ENCODE measurements at regions not wholly inside any gene's neighbourhood (a gene's known extent, or its start where the extent isn't known, plus 50 kb on each side); places are given as distances from the start of the nearest gene placed in this dataset.

DNA sequence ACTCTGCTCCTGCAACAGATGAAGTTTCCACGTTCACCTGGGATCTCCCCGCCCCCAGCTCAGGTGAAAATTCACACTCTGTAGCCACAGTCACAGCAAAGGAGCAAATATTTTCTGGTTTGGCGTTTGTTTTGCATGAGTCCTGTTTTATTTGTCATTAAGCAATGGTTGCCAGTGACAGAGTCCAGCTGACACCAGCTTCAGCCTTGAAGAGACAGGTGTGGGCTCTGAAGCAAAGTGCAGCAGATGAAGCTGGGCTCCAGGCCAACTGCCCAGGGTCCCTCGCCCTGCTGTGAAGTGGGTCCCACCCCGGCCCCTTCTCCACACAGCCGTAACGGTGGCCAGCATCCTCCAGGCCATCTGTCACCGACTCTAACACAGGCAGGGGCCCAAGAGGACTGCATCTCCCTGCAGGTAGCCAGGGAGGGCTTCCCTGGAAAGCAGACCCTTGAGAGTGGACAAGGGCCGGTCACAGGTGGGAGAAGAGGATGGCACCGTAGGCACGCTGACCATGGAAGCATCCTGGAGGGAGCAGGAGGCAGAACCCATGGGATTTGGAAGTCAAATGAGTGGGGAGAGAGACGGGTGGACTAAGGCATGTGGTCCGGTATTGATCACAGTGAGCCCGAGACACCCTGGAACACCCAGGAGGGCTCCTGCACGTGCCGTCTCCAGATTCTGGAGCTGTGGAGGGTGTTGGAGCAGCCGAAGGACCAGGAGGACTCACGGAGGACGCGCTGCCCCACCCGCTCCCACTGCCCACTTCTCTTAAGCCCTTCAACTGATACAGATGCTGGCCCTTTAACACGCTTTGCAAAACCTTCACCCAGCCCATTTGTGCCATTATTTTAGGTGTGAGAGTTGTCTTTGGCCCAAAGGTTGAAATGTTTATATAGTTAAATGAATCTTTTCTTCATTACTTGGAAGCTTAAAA is 294.5 kb downstream of the BRD1 start:
- Histone ChIP-seq H3K4me3 (ENCODE audit: low read depth in 1 of 2, low read length in 2 of 2) (no peak overlapping the region), H3K4me1 (ENCODE audit: control insufficient read depth in 1 of 2, insufficient read depth in 2 of 2, low read length in 2 of 2) (no peaks in the 10 kb centered on the region), H3K27me3 (ENCODE audit: control insufficient read depth in 1 of 2, insufficient read depth in 2 of 2, low read length in 2 of 2) (no peaks in the 10 kb centered on the region), H3K36me3 (ENCODE audit: control insufficient read depth in 1 of 2, insufficient read depth in 2 of 2, low read length in 2 of 2) (no peaks in the 10 kb centered on the region), H3K27ac (ENCODE audit: low read depth, low read length) (no peak overlapping the region), H3K9me3 (ENCODE audit: control insufficient read depth in 1 of 2, low read length in 2 of 2) (no peaks in the 10 kb centered on the region), H3K9ac (ENCODE audit: low read depth in 1 of 2, low read length in 2 of 2) (no peak overlapping the region)

DNA sequence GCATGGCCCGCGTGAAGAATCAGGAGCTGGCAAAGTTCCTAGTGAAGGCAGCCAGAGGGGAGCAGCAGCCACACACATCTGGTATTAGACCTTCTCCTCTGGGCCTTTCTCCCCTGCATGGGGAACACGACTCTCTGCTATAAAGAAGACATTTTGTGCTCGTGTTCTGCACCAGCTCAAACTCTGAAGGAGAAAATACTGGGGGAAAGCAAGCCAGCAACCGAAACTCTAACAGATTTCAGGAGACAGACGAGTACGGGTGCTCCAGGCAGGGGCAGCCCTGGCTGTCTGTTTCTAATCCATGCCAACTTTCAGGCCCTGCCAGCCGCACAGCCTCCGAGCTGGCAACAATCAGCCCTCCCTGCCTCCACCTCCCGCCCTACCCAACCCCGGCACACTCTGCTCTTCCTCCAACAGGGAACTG is 296.3 kb downstream of the BRD1 start:
- no peak overlapping the region for H3K4me3 ChIP-seq (ENCODE audit: low read depth in 1 of 2, low read length in 2 of 2)
- H3K27me3 ChIP-seq (ENCODE audit: control insufficient read depth in 1 of 2, insufficient read depth in 2 of 2, low read length in 2 of 2): no peaks in the 10 kb centered on the region
- no peaks in the 10 kb centered on the region for H3K36me3 ChIP-seq (ENCODE audit: control insufficient read depth in 1 of 2, insufficient read depth in 2 of 2, low read length in 2 of 2)
- no peak overlapping the region for H3K9ac ChIP-seq (ENCODE audit: low read depth in 1 of 2, low read length in 2 of 2)
- no peaks in the 10 kb centered on the region for H3K9me3 ChIP-seq (ENCODE audit: control insufficient read depth in 1 of 2, low read length in 2 of 2)
- H3K4me1 ChIP-seq (ENCODE audit: control insufficient read depth in 1 of 2, insufficient read depth in 2 of 2, low read length in 2 of 2): no peaks in the 10 kb centered on the region
- no peak overlapping the region for H3K27ac ChIP-seq (ENCODE audit: low read depth, low read length)

DNA sequence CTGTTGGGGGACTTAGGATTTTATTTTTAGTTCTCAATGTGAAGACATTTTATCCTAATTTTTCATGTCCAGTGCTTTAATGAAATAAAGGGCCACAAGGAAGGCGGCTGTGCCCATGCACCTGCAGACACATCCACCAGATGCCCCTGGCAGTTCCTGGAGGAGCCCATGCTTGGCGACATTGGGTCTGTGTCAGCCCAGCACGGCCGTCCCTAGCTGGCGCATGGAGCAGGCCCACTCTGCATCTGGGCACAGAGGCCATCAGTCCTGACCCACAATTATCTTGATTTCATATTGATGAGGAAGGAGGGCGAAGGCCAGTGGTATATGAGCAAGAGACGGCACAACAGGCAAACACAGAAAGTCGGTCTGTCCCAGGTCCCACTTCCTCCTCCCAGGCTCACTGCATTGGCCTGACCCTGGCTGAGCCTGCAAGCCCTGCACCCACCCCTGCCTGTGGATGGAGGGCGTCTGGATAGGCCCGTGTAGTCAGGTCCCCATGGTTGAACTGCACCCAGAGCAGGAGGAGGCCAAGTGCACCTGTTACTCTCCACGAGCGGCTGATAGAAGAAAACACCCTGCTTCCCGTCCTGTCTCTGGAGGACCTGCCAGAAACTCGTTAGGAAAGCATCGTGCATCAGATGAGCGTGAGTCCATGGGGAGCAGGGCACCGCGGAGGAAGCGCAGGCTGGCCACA is 296.9 kb downstream of the BRD1 start:
- no peaks in the 10 kb centered on the region for H3K9me3 ChIP-seq (ENCODE audit: control insufficient read depth in 1 of 2, low read length in 2 of 2)
- H3K4me3 ChIP-seq (ENCODE audit: low read depth in 1 of 2, low read length in 2 of 2): no peak overlapping the region
- no peaks in the 10 kb centered on the region for H3K27me3 ChIP-seq (ENCODE audit: control insufficient read depth in 1 of 2, insufficient read depth in 2 of 2, low read length in 2 of 2)
- no peaks in the 10 kb centered on the region for H3K4me1 ChIP-seq (ENCODE audit: control insufficient read depth in 1 of 2, insufficient read depth in 2 of 2, low read length in 2 of 2)
- H3K9ac ChIP-seq (ENCODE audit: low read depth in 1 of 2, low read length in 2 of 2): no peak overlapping the region
- H3K36me3 ChIP-seq (ENCODE audit: control insufficient read depth in 1 of 2, insufficient read depth in 2 of 2, low read length in 2 of 2): no peaks in the 10 kb centered on the region
- H3K27ac ChIP-seq (ENCODE audit: low read depth, low read length): no peak overlapping the region

DNA sequence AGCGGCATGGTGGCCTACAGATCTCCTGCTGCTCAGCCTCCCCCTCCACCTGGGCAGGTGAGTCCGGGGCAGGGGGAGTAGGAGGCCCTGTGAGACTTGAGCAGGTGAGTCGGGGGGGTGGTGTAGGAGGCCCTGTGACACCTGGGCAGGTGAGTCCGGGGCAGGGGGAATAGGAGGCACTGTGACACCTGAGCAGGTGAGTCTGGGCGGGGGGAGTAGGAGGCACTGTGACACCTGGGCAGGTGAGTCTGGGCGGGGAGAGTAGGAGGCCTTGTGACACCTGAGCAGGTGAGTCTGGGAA is 299.3 kb downstream of the BRD1 start:
- Histone ChIP-seq H3K4me3 (ENCODE audit: low read depth in 1 of 2, low read length in 2 of 2) (no peak overlapping the region), H3K36me3 (ENCODE audit: control insufficient read depth in 1 of 2, insufficient read depth in 2 of 2, low read length in 2 of 2) (no peaks in the 10 kb centered on the region), H3K9me3 (ENCODE audit: control insufficient read depth in 1 of 2, low read length in 2 of 2) (no peaks in the 10 kb centered on the region), H3K27ac (ENCODE audit: low read depth, low read length) (no peak overlapping the region), H3K27me3 (ENCODE audit: control insufficient read depth in 1 of 2, insufficient read depth in 2 of 2, low read length in 2 of 2) (no peaks in the 10 kb centered on the region), H3K4me1 (ENCODE audit: control insufficient read depth in 1 of 2, insufficient read depth in 2 of 2, low read length in 2 of 2) (no peaks in the 10 kb centered on the region), H3K9ac (ENCODE audit: low read depth in 1 of 2, low read length in 2 of 2) (no peak overlapping the region)

DNA sequence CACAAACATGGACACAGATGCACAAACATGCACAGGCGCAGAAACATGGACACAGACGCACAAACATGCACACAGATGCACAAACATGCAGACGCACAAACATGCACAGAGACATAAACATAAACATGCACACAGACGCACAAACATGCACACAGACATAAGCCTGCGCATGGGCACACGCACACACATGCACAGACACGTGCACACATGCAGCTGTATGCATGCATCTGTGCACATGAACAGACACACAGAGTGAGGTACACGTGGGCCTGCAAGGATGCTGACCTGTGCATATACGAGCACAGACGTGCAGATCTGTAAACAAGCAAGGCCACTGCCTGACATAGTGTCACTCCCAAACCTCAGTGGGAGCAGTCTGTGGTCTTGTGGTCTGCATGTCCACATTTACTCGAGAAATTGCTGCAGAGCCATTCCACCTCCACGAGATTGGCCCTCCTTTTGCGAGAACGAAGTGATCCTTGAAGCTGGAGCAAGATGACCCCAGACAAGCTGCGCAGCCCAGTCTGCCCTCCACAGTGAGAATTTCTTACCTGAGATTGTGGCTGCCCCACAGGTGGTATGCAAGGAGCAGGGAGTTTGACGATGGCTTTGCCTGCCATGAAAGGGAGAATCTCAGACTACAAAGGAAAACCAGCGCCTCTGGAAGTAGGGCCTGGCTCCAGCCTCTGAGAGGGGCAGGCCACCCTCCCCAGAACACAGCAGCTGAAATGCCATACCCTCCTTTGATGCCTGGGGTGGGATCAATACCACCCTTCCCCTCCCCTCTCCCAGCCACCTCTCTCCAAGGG is 299.9 kb downstream of the BRD1 start:
- H3K27ac ChIP-seq (ENCODE audit: low read depth, low read length): no peak overlapping the region
- H3K4me3 ChIP-seq (ENCODE audit: low read depth in 1 of 2, low read length in 2 of 2): no peak overlapping the region
- no peaks in the 10 kb centered on the region for H3K27me3 ChIP-seq (ENCODE audit: control insufficient read depth in 1 of 2, insufficient read depth in 2 of 2, low read length in 2 of 2)
- H3K9ac ChIP-seq (ENCODE audit: low read depth in 1 of 2, low read length in 2 of 2): no peak overlapping the region
- H3K4me1 ChIP-seq (ENCODE audit: control insufficient read depth in 1 of 2, insufficient read depth in 2 of 2, low read length in 2 of 2): no peaks in the 10 kb centered on the region
- H3K9me3 ChIP-seq (ENCODE audit: control insufficient read depth in 1 of 2, low read length in 2 of 2): no peaks in the 10 kb centered on the region
- H3K36me3 ChIP-seq (ENCODE audit: control insufficient read depth in 1 of 2, insufficient read depth in 2 of 2, low read length in 2 of 2): no peaks in the 10 kb centered on the region

DNA sequence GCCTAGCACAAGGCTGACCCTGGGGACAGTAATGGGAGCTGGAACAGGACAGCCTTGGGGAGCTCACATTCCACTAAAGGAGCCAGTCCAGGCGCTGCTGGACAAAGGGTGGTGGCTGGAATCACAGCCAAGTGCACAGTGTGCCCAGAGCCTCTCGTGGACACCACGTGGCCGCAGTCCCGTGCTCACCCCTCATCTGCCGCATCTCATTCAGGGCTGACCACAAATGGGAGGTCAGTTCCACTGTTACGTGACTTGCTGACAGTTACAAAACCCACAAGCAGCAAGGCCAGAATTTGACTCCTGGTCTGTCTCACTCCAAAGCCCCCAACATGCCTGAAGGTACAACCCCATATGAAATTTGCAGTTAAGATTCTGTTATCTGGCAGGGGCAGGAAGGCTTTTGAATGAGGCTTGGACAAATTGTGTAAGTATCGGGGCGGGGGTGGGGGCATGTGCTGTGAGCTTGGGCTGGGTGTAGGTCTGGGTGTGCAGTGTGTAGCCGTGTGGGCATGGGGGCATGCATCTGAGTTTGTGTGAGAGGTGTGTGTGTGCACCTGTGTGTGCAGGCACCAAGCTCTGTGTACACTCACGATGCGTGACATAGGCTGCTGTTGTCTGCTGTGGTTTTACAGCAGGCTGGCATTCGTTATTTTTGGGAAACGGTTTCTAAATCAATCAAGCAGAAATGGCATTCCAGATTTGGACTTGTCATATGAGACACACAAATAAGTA is 301.7 kb downstream of the BRD1 start:
- Histone ChIP-seq H3K36me3 (ENCODE audit: control insufficient read depth in 1 of 2, insufficient read depth in 2 of 2, low read length in 2 of 2) (no peaks in the 10 kb centered on the region), H3K9me3 (ENCODE audit: control insufficient read depth in 1 of 2, low read length in 2 of 2) (no peaks in the 10 kb centered on the region), H3K4me1 (ENCODE audit: control insufficient read depth in 1 of 2, insufficient read depth in 2 of 2, low read length in 2 of 2) (no peaks in the 10 kb centered on the region), H3K4me3 (ENCODE audit: low read depth in 1 of 2, low read length in 2 of 2) (no peak overlapping the region), H3K9ac (ENCODE audit: low read depth in 1 of 2, low read length in 2 of 2) (no peak overlapping the region), H3K27ac (ENCODE audit: low read depth, low read length) (no peak overlapping the region), H3K27me3 (ENCODE audit: control insufficient read depth in 1 of 2, insufficient read depth in 2 of 2, low read length in 2 of 2) (no peaks in the 10 kb centered on the region)

DNA sequence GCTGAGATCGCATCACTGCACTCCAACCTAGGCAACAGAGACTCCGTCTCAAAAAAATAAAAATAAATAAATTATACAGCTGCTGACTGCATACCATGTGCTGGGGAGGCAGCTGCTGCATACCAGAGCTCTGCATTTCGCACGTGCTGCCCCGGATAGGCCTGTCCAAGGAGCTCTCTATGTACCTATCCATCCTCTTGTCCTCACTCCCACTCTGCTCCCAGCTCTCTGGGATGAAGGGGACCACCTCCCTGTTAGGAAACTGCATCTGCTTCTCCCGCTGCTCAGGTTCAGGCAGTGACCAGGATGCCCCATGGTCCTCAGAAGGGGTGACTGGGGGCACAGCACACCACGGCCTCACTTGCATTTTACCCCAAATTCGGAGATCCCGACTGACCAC is 302.3 kb downstream of the BRD1 start:
- H3K9me3 ChIP-seq (ENCODE audit: control insufficient read depth in 1 of 2, low read length in 2 of 2): no peaks in the 10 kb centered on the region
- no peak overlapping the region for H3K4me3 ChIP-seq (ENCODE audit: low read depth in 1 of 2, low read length in 2 of 2)
- no peaks in the 10 kb centered on the region for H3K36me3 ChIP-seq (ENCODE audit: control insufficient read depth in 1 of 2, insufficient read depth in 2 of 2, low read length in 2 of 2)
- no peaks in the 10 kb centered on the region for H3K27me3 ChIP-seq (ENCODE audit: control insufficient read depth in 1 of 2, insufficient read depth in 2 of 2, low read length in 2 of 2)
- H3K9ac ChIP-seq (ENCODE audit: low read depth in 1 of 2, low read length in 2 of 2): no peak overlapping the region
- no peak overlapping the region for H3K27ac ChIP-seq (ENCODE audit: low read depth, low read length)
- no peaks in the 10 kb centered on the region for H3K4me1 ChIP-seq (ENCODE audit: control insufficient read depth in 1 of 2, insufficient read depth in 2 of 2, low read length in 2 of 2)

DNA sequence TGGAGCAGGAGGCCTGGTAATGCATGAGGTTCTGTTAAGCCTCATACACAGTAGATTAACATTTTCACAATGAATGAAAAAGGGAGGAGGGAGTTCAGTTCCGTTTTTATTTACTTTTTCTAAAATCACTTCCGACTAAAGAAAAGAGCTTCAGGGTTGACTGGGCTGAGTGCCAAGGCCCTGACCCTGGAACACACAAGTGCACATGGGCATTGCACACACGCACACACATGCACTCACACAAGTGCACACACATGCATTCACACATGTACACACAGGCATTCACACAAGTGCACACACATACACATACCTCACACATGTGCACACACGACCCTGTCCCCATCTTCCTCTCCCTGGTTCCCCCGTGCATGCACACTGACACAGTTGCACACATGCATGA is 303.3 kb downstream of the BRD1 start:
- no peaks in the 10 kb centered on the region for H3K9me3 ChIP-seq (ENCODE audit: control insufficient read depth in 1 of 2, low read length in 2 of 2)
- no peak overlapping the region for H3K9ac ChIP-seq (ENCODE audit: low read depth in 1 of 2, low read length in 2 of 2)
- no peaks in the 10 kb centered on the region for H3K27me3 ChIP-seq (ENCODE audit: control insufficient read depth in 1 of 2, insufficient read depth in 2 of 2, low read length in 2 of 2)

DNA sequence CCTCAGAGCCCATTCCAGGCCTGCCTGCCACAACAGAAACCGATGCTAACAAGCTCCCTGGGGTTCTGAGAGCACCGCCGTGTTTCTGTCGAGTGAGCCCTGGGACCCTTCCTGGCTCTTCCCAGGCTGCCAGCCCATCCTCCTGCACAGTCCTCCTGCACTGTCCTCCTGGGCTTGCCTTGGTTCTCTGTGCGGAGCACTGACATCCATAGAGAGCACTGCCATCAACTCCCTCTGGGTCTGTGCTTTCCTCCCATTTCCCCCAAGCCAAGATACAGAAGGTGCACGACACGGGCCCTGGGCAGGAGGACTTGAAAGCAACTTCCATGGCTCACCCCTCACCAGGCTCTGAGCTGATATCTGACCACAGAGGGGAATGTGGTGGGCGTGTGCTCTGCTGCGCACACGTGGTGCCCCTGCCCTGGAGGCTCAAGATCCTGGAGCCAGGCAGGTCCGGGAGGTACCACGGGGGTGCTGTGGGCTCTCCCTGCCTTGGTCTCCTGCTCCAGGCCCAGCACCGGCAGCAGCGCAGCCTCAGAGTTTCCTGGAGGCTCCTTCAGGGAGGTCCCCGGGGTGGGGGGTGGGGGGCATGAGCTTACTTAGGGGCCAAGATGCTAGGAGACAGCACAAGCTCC is 304.2 kb downstream of the BRD1 start:
- H3K9ac ChIP-seq (ENCODE audit: low read depth in 1 of 2, low read length in 2 of 2): no peak overlapping the region
- no peaks in the 10 kb centered on the region for H3K4me1 ChIP-seq (ENCODE audit: control insufficient read depth in 1 of 2, insufficient read depth in 2 of 2, low read length in 2 of 2)
- no peaks in the 10 kb centered on the region for H3K27me3 ChIP-seq (ENCODE audit: control insufficient read depth in 1 of 2, insufficient read depth in 2 of 2, low read length in 2 of 2)
- no peaks in the 10 kb centered on the region for H3K9me3 ChIP-seq (ENCODE audit: control insufficient read depth in 1 of 2, low read length in 2 of 2)
- no peak overlapping the region for H3K4me3 ChIP-seq (ENCODE audit: low read depth in 1 of 2, low read length in 2 of 2)
- H3K36me3 ChIP-seq (ENCODE audit: control insufficient read depth in 1 of 2, insufficient read depth in 2 of 2, low read length in 2 of 2): no peaks in the 10 kb centered on the region
- H3K27ac ChIP-seq (ENCODE audit: low read depth, low read length): no peak overlapping the region

More for the DNA sequence above, 303.3 kb downstream of the BRD1 start:
- Histone ChIP-seq H3K36me3 (ENCODE audit: control insufficient read depth in 1 of 2, insufficient read depth in 2 of 2, low read length in 2 of 2) (no peaks in the 10 kb centered on the region), H3K4me1 (ENCODE audit: control insufficient read depth in 1 of 2, insufficient read depth in 2 of 2, low read length in 2 of 2) (no peaks in the 10 kb centered on the region), H3K27ac (ENCODE audit: low read depth, low read length) (no peak overlapping the region), H3K4me3 (ENCODE audit: low read depth in 1 of 2, low read length in 2 of 2) (no peak overlapping the region)

Measured in duodenal mucosa (tissue), 2 donors.